Spleen (tissue), 7 donors: ENCODE measurements at regions not wholly inside any gene's neighbourhood (a gene's known extent, or its start where the extent isn't known, plus 50 kb on each side); places are given as distances from the start of the nearest gene placed in this dataset.

ENCODE experiments used
- CTCF ChIP-seq, 11 experiments: fragments of 200-600 bp in 7 of 11; fragments of 450-650 bp in 4 of 11; sonication (generic) in 4 of 11; IDR thresholded peaks in 8 of 11; conservative IDR thresholded peaks in 3 of 11; 1 replicate in 7 of 11; 2 replicates in 4 of 11; pipeline versions ENCODE4 v1.4.0 to v1.8.0; 2016 to 2021; ENCODE audit warnings: antibody characterized with exemption in 11 of 11, inconsistent platforms in 4 of 11, mild to moderate bottlenecking in 1 of 11
- POLR2AphosphoS5 ChIP-seq, 3 donors: sonication (generic); formaldehyde crosslinking; IDR thresholded peaks; one replicate each; pipeline ENCODE4 v1.5.1; 2017; ENCODE audit warnings: antibody characterized with exemption in 3 of 3
- donor health status: DM: no; HTN: no; CAD: no; lungs with moderate emphysema.
- donor health status: DM: no; HTN: no; CAD: no.
- donor health status: DM: no; HTN: no; CAD: no.

DNA sequence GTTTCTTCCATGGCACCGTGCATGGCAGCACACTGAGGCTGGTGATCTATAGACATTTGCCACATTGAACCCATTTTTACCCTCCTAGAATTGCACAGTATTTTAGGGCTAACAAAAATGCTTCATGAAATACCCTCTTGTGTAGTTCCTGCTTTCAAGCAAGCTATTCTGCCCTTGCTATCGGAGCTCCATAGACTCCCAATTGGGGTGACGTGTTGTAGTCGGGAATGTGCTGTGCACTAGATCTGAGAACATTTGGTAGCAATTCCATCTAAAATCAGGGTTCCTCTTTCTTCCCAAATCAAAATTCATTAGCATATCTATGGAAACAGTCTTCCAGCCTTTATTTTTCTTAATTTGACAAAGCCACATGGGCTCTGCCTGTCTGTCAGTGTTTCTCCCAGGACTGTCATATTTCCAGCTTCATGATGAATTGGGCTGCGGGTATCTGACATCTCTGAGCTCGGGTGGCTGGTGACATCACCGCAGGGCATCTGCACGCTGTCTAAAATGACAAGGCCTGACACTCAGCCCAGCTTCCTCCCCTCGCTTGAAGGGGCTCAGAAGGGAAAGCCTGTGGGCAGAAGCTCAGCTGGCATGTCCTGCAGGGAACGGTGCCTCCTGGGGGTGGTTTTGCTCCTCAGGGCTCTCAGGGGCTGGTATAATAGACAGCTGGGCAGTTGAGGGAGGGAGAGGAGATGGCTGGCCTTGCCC, 406.4 kb downstream of the QKI start:
- no peak for TF ChIP-seq POLR2AphosphoS5 (IDR thresholded peaks at IDR 0.05)
- no peak for TF ChIP-seq CTCF (IDR thresholded peaks at IDR 0.05 in 8 of 11, conservative IDR thresholded peaks at IDR 0.05 in 3 of 11)
